ENCODE measurements at regions not wholly inside any gene's neighbourhood (a gene's known extent, or its start where the extent isn't known, plus 50 kb on each side); places are given as distances from the start of the nearest gene placed in this dataset.

- Histone ChIP-seq H3K9me3 (ENCODE audit: control insufficient read depth in 1 of 2, low read length in 2 of 2) (no peaks in the 10 kb centered on the region), H3K9ac (ENCODE audit: low read depth in 1 of 2, low read length in 2 of 2) (no peak overlapping the region), H3K4me3 (ENCODE audit: low read depth in 1 of 2, low read length in 2 of 2) (no peak overlapping the region), H3K36me3 (ENCODE audit: control insufficient read depth in 1 of 2, insufficient read depth in 2 of 2, low read length in 2 of 2) (no peaks in the 10 kb centered on the region), H3K4me1 (ENCODE audit: control insufficient read depth in 1 of 2, insufficient read depth in 2 of 2, low read length in 2 of 2) (no peaks in the 10 kb centered on the region), H3K27ac (ENCODE audit: low read depth, low read length) (no peak overlapping the region), H3K27me3 (ENCODE audit: control insufficient read depth in 1 of 2, insufficient read depth in 2 of 2, low read length in 2 of 2) (no peaks in the 10 kb centered on the region)
These were observed 147.0 kb upstream of the KCNMB2 start for GRCh38 chr3:178389258-178389657.

GRCh38 chr3:178392511-178392926 lies 143.7 kb upstream of the KCNMB2 start:
- Histone ChIP-seq H3K9me3 (ENCODE audit: control insufficient read depth in 1 of 2, low read length in 2 of 2) (no peaks in the 10 kb centered on the region), H3K4me1 (ENCODE audit: control insufficient read depth in 1 of 2, insufficient read depth in 2 of 2, low read length in 2 of 2) (no peaks in the 10 kb centered on the region), H3K27me3 (ENCODE audit: control insufficient read depth in 1 of 2, insufficient read depth in 2 of 2, low read length in 2 of 2) (no peaks in the 10 kb centered on the region), H3K9ac (ENCODE audit: low read depth in 1 of 2, low read length in 2 of 2) (no peak overlapping the region), H3K36me3 (ENCODE audit: control insufficient read depth in 1 of 2, insufficient read depth in 2 of 2, low read length in 2 of 2) (no peaks in the 10 kb centered on the region), H3K27ac (ENCODE audit: low read depth, low read length) (no peak overlapping the region), H3K4me3 (ENCODE audit: low read depth in 1 of 2, low read length in 2 of 2) (no peak overlapping the region)

GRCh38 chr3:178393146-178393545 lies 143.1 kb upstream of the KCNMB2 start:
- no peaks in the 10 kb centered on the region for H3K36me3 ChIP-seq (ENCODE audit: control insufficient read depth in 1 of 2, insufficient read depth in 2 of 2, low read length in 2 of 2)
- H3K4me1 ChIP-seq (ENCODE audit: control insufficient read depth in 1 of 2, insufficient read depth in 2 of 2, low read length in 2 of 2): no peaks in the 10 kb centered on the region
- H3K4me3 ChIP-seq (ENCODE audit: low read depth in 1 of 2, low read length in 2 of 2): no peak overlapping the region
- no peaks in the 10 kb centered on the region for H3K27me3 ChIP-seq (ENCODE audit: control insufficient read depth in 1 of 2, insufficient read depth in 2 of 2, low read length in 2 of 2)
- no peaks in the 10 kb centered on the region for H3K9me3 ChIP-seq (ENCODE audit: control insufficient read depth in 1 of 2, low read length in 2 of 2)
- H3K9ac ChIP-seq (ENCODE audit: low read depth in 1 of 2, low read length in 2 of 2): no peak overlapping the region
- no peak overlapping the region for H3K27ac ChIP-seq (ENCODE audit: low read depth, low read length)

GRCh38 chr3:178393824-178394223 lies 142.4 kb upstream of the KCNMB2 start:
- Histone ChIP-seq H3K4me3 (ENCODE audit: low read depth in 1 of 2, low read length in 2 of 2) (no peak overlapping the region), H3K27ac (ENCODE audit: low read depth, low read length) (no peak overlapping the region), H3K36me3 (ENCODE audit: control insufficient read depth in 1 of 2, insufficient read depth in 2 of 2, low read length in 2 of 2) (no peaks in the 10 kb centered on the region), H3K9ac (ENCODE audit: low read depth in 1 of 2, low read length in 2 of 2) (no peak overlapping the region), H3K27me3 (ENCODE audit: control insufficient read depth in 1 of 2, insufficient read depth in 2 of 2, low read length in 2 of 2) (no peaks in the 10 kb centered on the region), H3K4me1 (ENCODE audit: control insufficient read depth in 1 of 2, insufficient read depth in 2 of 2, low read length in 2 of 2) (no peaks in the 10 kb centered on the region), H3K9me3 (ENCODE audit: control insufficient read depth in 1 of 2, low read length in 2 of 2) (no peaks in the 10 kb centered on the region)

GRCh38 chr3:178396318-178396717 lies 139.9 kb upstream of the KCNMB2 start:
- H3K27me3 ChIP-seq (ENCODE audit: control insufficient read depth in 1 of 2, insufficient read depth in 2 of 2, low read length in 2 of 2): no peaks in the 10 kb centered on the region
- H3K27ac ChIP-seq (ENCODE audit: low read depth, low read length): no peak overlapping the region
- H3K4me3 ChIP-seq (ENCODE audit: low read depth in 1 of 2, low read length in 2 of 2): no peak overlapping the region
- H3K4me1 ChIP-seq (ENCODE audit: control insufficient read depth in 1 of 2, insufficient read depth in 2 of 2, low read length in 2 of 2): no peaks in the 10 kb centered on the region
- no peak overlapping the region for H3K9ac ChIP-seq (ENCODE audit: low read depth in 1 of 2, low read length in 2 of 2)
- no peaks in the 10 kb centered on the region for H3K9me3 ChIP-seq (ENCODE audit: control insufficient read depth in 1 of 2, low read length in 2 of 2)
- no peaks in the 10 kb centered on the region for H3K36me3 ChIP-seq (ENCODE audit: control insufficient read depth in 1 of 2, insufficient read depth in 2 of 2, low read length in 2 of 2)

- Histone ChIP-seq H3K27me3 (ENCODE audit: control insufficient read depth in 1 of 2, insufficient read depth in 2 of 2, low read length in 2 of 2) (no peaks in the 10 kb centered on the region), H3K36me3 (ENCODE audit: control insufficient read depth in 1 of 2, insufficient read depth in 2 of 2, low read length in 2 of 2) (no peaks in the 10 kb centered on the region), H3K9me3 (ENCODE audit: control insufficient read depth in 1 of 2, low read length in 2 of 2) (no peaks in the 10 kb centered on the region), H3K4me3 (ENCODE audit: low read depth in 1 of 2, low read length in 2 of 2) (no peak overlapping the region), H3K4me1 (ENCODE audit: control insufficient read depth in 1 of 2, insufficient read depth in 2 of 2, low read length in 2 of 2) (no peaks in the 10 kb centered on the region), H3K27ac (ENCODE audit: low read depth, low read length) (no peak overlapping the region), H3K9ac (ENCODE audit: low read depth in 1 of 2, low read length in 2 of 2) (no peak overlapping the region)
These were observed 139.0 kb upstream of the KCNMB2 start for GRCh38 chr3:178397202-178397601.

GRCh38 chr3:178397836-178398235 lies 138.4 kb upstream of the KCNMB2 start:
- Histone ChIP-seq H3K4me1 (ENCODE audit: control insufficient read depth in 1 of 2, insufficient read depth in 2 of 2, low read length in 2 of 2) (no peaks in the 10 kb centered on the region), H3K4me3 (ENCODE audit: low read depth in 1 of 2, low read length in 2 of 2) (no peak overlapping the region), H3K27ac (ENCODE audit: low read depth, low read length) (no peak overlapping the region), H3K27me3 (ENCODE audit: control insufficient read depth in 1 of 2, insufficient read depth in 2 of 2, low read length in 2 of 2) (no peaks in the 10 kb centered on the region), H3K9me3 (ENCODE audit: control insufficient read depth in 1 of 2, low read length in 2 of 2) (no peaks in the 10 kb centered on the region), H3K36me3 (ENCODE audit: control insufficient read depth in 1 of 2, insufficient read depth in 2 of 2, low read length in 2 of 2) (no peaks in the 10 kb centered on the region), H3K9ac (ENCODE audit: low read depth in 1 of 2, low read length in 2 of 2) (no peak overlapping the region)

- no peaks in the 10 kb centered on the region for H3K9me3 ChIP-seq (ENCODE audit: control insufficient read depth in 1 of 2, low read length in 2 of 2)
- no peak overlapping the region for H3K9ac ChIP-seq (ENCODE audit: low read depth in 1 of 2, low read length in 2 of 2)
- H3K36me3 ChIP-seq (ENCODE audit: control insufficient read depth in 1 of 2, insufficient read depth in 2 of 2, low read length in 2 of 2): no peaks in the 10 kb centered on the region
- no peak overlapping the region for H3K27ac ChIP-seq (ENCODE audit: low read depth, low read length)
- H3K4me3 ChIP-seq (ENCODE audit: low read depth in 1 of 2, low read length in 2 of 2): no peak overlapping the region
- H3K4me1 ChIP-seq (ENCODE audit: control insufficient read depth in 1 of 2, insufficient read depth in 2 of 2, low read length in 2 of 2): no peaks in the 10 kb centered on the region
- no peaks in the 10 kb centered on the region for H3K27me3 ChIP-seq (ENCODE audit: control insufficient read depth in 1 of 2, insufficient read depth in 2 of 2, low read length in 2 of 2)
These were observed 131.3 kb upstream of the KCNMB2 start for GRCh38 chr3:178404961-178405360.

- H3K27ac ChIP-seq (ENCODE audit: low read depth, low read length): no peak overlapping the region
- H3K4me1 ChIP-seq (ENCODE audit: control insufficient read depth in 1 of 2, insufficient read depth in 2 of 2, low read length in 2 of 2): no peaks in the 10 kb centered on the region
- H3K4me3 ChIP-seq (ENCODE audit: low read depth in 1 of 2, low read length in 2 of 2): no peak overlapping the region
- H3K36me3 ChIP-seq (ENCODE audit: control insufficient read depth in 1 of 2, insufficient read depth in 2 of 2, low read length in 2 of 2): no peaks in the 10 kb centered on the region
- no peak overlapping the region for H3K9ac ChIP-seq (ENCODE audit: low read depth in 1 of 2, low read length in 2 of 2)
- no peaks in the 10 kb centered on the region for H3K9me3 ChIP-seq (ENCODE audit: control insufficient read depth in 1 of 2, low read length in 2 of 2)
- H3K27me3 ChIP-seq (ENCODE audit: control insufficient read depth in 1 of 2, insufficient read depth in 2 of 2, low read length in 2 of 2): no peaks in the 10 kb centered on the region
These were observed 130.7 kb upstream of the KCNMB2 start for GRCh38 chr3:178405531-178405930.

GRCh38 chr3:178406206-178406605 lies 130.0 kb upstream of the KCNMB2 start:
- Histone ChIP-seq H3K27ac (ENCODE audit: low read depth, low read length) (no peak overlapping the region), H3K9ac (ENCODE audit: low read depth in 1 of 2, low read length in 2 of 2) (no peak overlapping the region), H3K36me3 (ENCODE audit: control insufficient read depth in 1 of 2, insufficient read depth in 2 of 2, low read length in 2 of 2) (no peaks in the 10 kb centered on the region), H3K9me3 (ENCODE audit: control insufficient read depth in 1 of 2, low read length in 2 of 2) (no peaks in the 10 kb centered on the region), H3K4me1 (ENCODE audit: control insufficient read depth in 1 of 2, insufficient read depth in 2 of 2, low read length in 2 of 2) (no peaks in the 10 kb centered on the region), H3K27me3 (ENCODE audit: control insufficient read depth in 1 of 2, insufficient read depth in 2 of 2, low read length in 2 of 2) (no peaks in the 10 kb centered on the region), H3K4me3 (ENCODE audit: low read depth in 1 of 2, low read length in 2 of 2) (no peak overlapping the region)

- Histone ChIP-seq H3K27me3 (ENCODE audit: control insufficient read depth in 1 of 2, insufficient read depth in 2 of 2, low read length in 2 of 2) (no peaks in the 10 kb centered on the region), H3K4me1 (ENCODE audit: control insufficient read depth in 1 of 2, insufficient read depth in 2 of 2, low read length in 2 of 2) (no peaks in the 10 kb centered on the region), H3K4me3 (ENCODE audit: low read depth in 1 of 2, low read length in 2 of 2) (no peak overlapping the region), H3K9ac (ENCODE audit: low read depth in 1 of 2, low read length in 2 of 2) (no peak overlapping the region), H3K27ac (ENCODE audit: low read depth, low read length) (no peak overlapping the region), H3K36me3 (ENCODE audit: control insufficient read depth in 1 of 2, insufficient read depth in 2 of 2, low read length in 2 of 2) (no peaks in the 10 kb centered on the region), H3K9me3 (ENCODE audit: control insufficient read depth in 1 of 2, low read length in 2 of 2) (no peaks in the 10 kb centered on the region)
These were observed 120.9 kb upstream of the KCNMB2 start for GRCh38 chr3:178415384-178415783.

Data from duodenal mucosa (tissue), 2 donors.